HG02973 (cell line): ENCODE measurements at regions not wholly inside any gene's neighbourhood (a gene's known extent, or its start where the extent isn't known, plus 50 kb on each side); places are given as distances from the start of the nearest gene placed in this dataset.
"Not testable (repeated sequence)": the region's sequence is repeated elsewhere in the genome, so short reads cannot be mapped to it uniquely, and the experiment has no call there.

Experiments
- ATAC-seq: cut with Tn5 transposase; IDR thresholded peaks from one replicate; pipeline ENCODE4 v1.9.1; 2021; ENCODE audit warnings: moderate library complexity; ENCODE audit not compliant: unreplicated experiment

GRCh38 chr17:15858082-15858481 lies 86.8 kb upstream of the ADORA2B start:
- ATAC-seq: not testable (repeated sequence)

DNA sequence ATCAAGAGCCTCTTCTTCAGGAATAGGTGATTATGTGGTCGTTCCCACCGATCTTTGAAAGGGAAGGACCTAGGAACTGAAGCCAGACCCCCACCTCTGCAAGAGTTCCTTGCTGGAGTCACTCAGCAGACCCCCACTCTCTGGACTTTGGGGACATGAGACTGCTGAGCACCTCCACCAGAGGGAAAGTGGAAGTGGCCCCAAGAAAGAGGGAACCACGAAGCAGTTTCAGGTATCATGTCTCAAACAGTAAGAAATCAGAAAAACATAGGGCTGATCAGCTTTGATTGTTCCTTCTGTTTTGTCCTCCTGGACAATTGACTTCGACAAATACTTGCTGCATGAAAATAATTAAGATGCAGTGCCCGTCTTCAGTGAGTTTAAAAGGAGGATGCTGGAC lies 84.2 kb upstream of the ADORA2B start:
- not testable (repeated sequence) for ATAC-seq

DNA sequence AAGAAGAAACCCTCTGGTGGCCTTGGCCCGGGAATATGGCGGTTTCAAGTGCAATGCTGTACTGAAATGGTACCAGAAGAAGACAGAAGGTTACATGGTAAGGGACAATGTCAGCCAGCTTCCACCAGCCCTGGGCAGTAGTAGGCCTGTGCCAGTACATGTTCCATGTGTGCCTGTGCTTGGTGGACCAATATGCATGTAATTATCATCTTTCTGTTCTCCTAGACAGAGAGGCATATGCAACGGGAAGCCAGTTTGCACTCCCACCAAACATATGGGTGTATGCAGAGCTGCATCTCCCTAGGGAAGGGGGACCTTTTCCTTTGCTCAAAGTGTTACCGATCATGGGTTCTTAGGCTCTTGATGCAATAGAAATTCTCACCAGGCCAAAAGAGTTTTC lies 80.9 kb upstream of the ADORA2B start:
- not testable (repeated sequence) for ATAC-seq

DNA sequence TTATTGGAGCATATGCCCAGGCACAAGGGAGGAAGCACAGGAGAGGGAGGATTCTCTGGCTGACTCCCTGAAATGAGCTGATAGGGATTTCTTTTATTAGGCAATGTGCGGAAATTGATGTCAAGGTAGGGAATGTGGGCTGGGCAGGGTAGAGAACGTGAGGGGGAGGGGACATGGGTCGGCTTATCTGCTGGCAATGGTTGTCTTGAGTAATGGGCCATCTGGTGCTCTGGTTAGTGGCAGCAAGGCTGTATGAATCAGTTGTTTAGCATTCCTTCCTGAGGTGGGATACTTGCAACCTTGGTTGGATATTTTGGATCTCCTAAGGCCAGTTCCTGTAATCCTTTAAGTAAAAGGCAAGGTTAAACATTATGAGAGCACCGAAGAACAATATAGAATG lies 80.5 kb upstream of the ADORA2B start:
- not testable (repeated sequence) for ATAC-seq

DNA sequence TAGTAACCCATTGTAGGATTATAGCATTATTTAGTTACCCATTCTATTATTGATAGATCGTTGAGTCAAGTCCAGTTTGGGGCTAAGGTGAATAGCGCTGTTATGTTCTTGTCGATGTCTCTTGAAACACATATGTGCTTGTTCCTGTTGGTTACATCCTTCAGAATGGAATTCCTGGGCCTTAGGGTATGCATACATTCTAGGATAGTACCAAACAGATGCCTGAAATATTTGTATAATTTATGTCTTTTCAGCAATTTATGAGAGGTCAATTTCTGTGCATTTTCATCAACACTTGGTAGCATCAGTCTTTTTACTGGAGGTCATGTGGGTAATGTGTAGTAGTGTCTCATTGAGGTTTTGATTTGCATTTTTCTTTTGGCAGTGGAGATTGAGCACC lies 78.9 kb upstream of the ADORA2B start:
- ATAC-seq: not testable (repeated sequence)

- not testable (repeated sequence) for ATAC-seq
Measured at GRCh38 chr17:15867331-15867730, 77.6 kb upstream of the ADORA2B start.

- ATAC-seq: not testable (repeated sequence)
Measured at GRCh38 chr17:15869868-15870267, 75.1 kb upstream of the ADORA2B start.

- ATAC-seq: not testable (repeated sequence)
Measured at GRCh38 chr17:15872677-15873076, 72.3 kb upstream of the ADORA2B start.

GRCh38 chr17:15877882-15878500 lies 66.9 kb upstream of the ADORA2B start:
- not testable (repeated sequence) for ATAC-seq

GRCh38 chr17:15882058-15882720 lies 62.7 kb upstream of the ADORA2B start:
- ATAC-seq: no peak

DNA sequence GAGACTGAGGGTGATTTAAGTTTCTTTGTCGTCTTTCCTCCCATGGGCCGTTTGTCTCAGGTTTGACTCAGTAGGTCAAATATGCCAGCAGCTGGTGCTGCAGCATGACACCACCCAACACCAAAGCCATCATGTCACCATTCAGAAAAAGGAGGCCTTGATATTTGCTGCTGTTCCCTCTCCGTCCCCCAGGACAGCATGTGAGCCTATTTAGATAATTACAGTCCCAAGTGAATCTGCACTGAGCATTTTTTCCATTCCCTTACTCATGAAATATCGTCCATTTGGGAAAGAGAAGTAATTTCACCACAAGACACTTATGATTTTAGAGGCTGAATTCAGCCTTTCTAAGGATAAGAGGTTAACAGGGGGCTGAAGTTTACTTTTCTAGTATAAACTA lies 62.2 kb upstream of the ADORA2B start:
- ATAC-seq: no peak

- ATAC-seq: no peak
Measured at GRCh38 chr17:15883617-15884111, 61.3 kb upstream of the ADORA2B start.

GRCh38 chr17:15884731-15885130 lies 60.2 kb upstream of the ADORA2B start:
- ATAC-seq: no peak

DNA sequence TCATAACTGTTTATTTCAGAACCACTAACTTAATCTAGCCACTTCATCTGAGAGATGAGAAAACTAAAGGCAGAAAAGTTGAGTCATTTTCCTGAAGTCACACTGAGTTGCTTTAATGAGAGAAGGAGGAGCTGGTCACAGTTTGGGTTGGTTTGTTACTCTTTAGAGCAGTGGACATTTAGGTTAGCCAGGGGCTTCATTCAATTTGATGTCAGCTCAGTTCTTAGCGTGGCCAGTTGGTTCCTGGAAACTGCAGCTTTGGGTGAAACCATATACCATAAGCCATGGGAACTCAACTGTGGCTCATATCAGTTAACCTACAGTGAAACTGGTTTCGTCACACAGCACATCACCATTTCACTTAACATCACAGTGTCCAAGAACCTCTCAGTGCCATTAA lies 59.2 kb upstream of the ADORA2B start:
- ATAC-seq: no peak

- no peak for ATAC-seq
Measured at GRCh38 chr17:15886221-15886620, 58.7 kb upstream of the ADORA2B start.

DNA sequence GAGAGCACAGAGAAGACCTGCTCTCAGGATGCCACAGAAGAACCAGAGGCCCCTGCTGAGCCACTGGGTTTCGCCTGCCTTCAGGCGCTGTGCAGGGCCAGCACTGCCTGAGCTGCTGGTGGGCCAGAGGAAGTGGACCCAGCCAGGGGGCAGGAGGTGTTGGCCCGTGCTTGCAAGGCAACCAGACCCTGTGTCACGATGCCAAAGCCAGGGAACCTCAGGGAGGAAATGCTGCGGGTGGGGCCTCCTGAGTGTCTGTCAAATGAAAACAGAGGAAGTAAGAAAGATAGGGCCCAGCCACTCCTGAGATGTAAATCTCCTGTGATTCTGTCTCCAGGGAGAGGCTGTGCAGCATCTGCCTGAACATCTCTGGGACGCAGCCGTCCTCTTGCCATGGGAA lies 58.1 kb upstream of the ADORA2B start:
- no peak for ATAC-seq

DNA sequence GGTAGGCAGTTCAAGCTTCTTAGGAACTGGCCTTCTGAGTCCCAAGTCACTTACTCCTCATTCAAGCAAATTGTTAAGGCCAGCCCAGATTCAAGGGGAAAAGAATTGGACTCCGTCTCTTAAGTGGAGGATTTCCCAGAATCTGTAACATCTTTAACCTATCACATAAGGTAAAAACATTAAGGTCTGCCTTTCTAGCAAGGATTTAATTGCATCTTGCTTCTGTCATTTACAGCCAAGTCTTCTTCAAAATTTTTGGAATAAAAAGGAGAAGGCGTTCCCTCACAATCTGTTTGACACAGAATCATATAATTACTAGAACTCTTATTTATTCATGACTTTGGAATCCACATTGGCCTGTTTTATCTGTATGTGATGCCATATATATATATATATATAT lies 56.5 kb upstream of the ADORA2B start:
- no peak for ATAC-seq

- ATAC-seq: no peak
Measured at GRCh38 chr17:15890279-15890892, 54.5 kb upstream of the ADORA2B start.

GRCh38 chr17:15891318-15891717 lies 53.6 kb upstream of the ADORA2B start:
- ATAC-seq: no peak

DNA sequence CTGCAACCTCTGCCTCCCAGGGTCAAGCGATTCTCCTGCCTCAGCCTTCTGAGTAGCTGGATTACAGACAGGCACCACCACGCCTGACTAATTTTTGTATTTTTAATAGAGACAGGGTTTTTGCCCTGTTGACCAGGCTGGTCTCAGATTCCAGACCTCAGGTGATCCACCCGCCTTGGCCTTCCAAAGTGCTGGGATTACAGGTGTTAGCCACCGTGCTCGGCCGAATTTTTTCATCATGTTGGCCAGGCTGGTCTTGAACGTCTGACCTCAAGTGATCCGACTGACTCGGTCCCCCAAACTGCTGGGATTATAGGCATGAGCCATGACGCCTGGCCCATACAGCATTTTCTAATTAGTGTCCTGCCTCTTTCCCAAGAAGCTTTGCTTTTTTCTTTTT lies 52.7 kb upstream of the ADORA2B start:
- ATAC-seq: no peak

GRCh38 chr17:15892731-15893657 lies 51.9 kb upstream of the ADORA2B start:
- no peak for ATAC-seq
